HCT116 (cell line): ENCODE measurements at regions not wholly inside any gene's neighbourhood (a gene's known extent, or its start where the extent isn't known, plus 50 kb on each side); places are given as distances from the start of the nearest gene placed in this dataset.

Source experiments
- ATAC-seq: fragments of 200-7000 bp; cut with Tn5 transposase; 2 replicates; pipeline ENCODE4 v1.9.1; 2020; ENCODE audit warnings: mild to moderate bottlenecking, moderate library complexity
- BruUV-seq: library from RNA; stranded (reverse); fragments of 400-500 nt; replicated peaks from 2 replicates; lab custom pipeline; 2021; lab: Mats Ljungman, UMichigan
- CTCF ChIA-PET: fragments of 300-600 bp; sonication (Branson Sonifier 250); formaldehyde crosslinking; loops from one replicate; lab custom pipeline; 2021; ENCODE audit warnings: antibody characterized with exemption; lab: Charles Lee
- POLR2A ChIA-PET: fragments of 300-600, 350-600 bp; sonication (Branson Sonifier 250); formaldehyde crosslinking; loops from one replicate; lab custom pipeline; 2021; ENCODE audit warnings: antibody characterized with exemption; lab: Charles Lee
- RAD21 ChIA-PET, 2 experiments: fragments of 300-600 bp; sonication (Branson Sonifier 250); formaldehyde crosslinking; loops; one replicate each; lab custom pipeline; 2023; ENCODE audit warnings: low total read pairs in 2 of 2; ENCODE audit not compliant: uncharacterized antibody in 2 of 2, unreplicated experiment in 2 of 2, low non-redundant PET in 1 of 2; lab: Charles Lee
- DNase-seq: peaks from one replicate; pipeline ENCODE4 v3.0.0-alpha.2; 2010; ENCODE audit warnings: low read depth, low spot score
- H2AFZ ChIP-seq: fragments of 200-600 bp; shearing (Covaris generic), sonication (generic); 2 replicates; pipeline ENCODE4 v1.6.1; 2017; ENCODE audit warnings: low read depth, mixed run types, mixed read lengths, antibody characterized with exemption, low read length; ENCODE audit not compliant: poor library complexity, severe bottlenecking
- H3K27ac ChIP-seq: 2 replicates; pipeline ENCODE4 v1.5.1; 2012; ENCODE audit warnings: low read depth, low read length
- H3K27me3 ChIP-seq: fragments of 200-600 bp; sonication (generic); 2 replicates; pipeline ENCODE4 v1.6.1; 2016; ENCODE audit warnings: mixed run types, low read length, mixed read lengths; ENCODE audit not compliant: insufficient read depth
- H3K36me3 ChIP-seq, 2 experiments: fragments of 200-500 bp in 1 of 2; fragments of 200-600 bp in 1 of 2; sonication (Bioruptor generic) in 1 of 2; sonication (generic) in 1 of 2; 2 replicates each; pipeline versions ENCODE4 v1.5.1 to v1.6.1; 2014 to 2016; ENCODE audit warnings: low read length in 2 of 2, inconsistent platforms in 1 of 2, mixed read lengths in 1 of 2, mixed run types in 1 of 2; ENCODE audit not compliant: insufficient read depth in 2 of 2, control insufficient read depth in 1 of 2
- H3K4me1 ChIP-seq, 2 experiments: fragments of 200-600 bp in 1 of 2; sonication (generic) in 1 of 2; 2 replicates each; pipeline versions ENCODE4 v1.5.1 to v1.6.1; 2012 to 2017; ENCODE audit warnings: low read length in 2 of 2, inconsistent platforms in 1 of 2, mild to moderate bottlenecking in 1 of 2, mixed read lengths in 1 of 2, mixed run types in 1 of 2, moderate library complexity in 1 of 2; ENCODE audit not compliant: insufficient read depth in 2 of 2, control insufficient read depth in 1 of 2
- H3K4me2 ChIP-seq: fragments of 200-600 bp; sonication (generic); 2 replicates; pipeline ENCODE4 v1.6.1; 2017; ENCODE audit warnings: mixed run types, low read length, mixed read lengths
- H3K4me3 ChIP-seq, 2 experiments: fragments of 200-600 bp in 1 of 2; sonication (generic) in 1 of 2; replicated peaks in 1 of 2; 2 replicates each; pipeline ENCODE4 v1.5.1; 2011 to 2016; ENCODE audit warnings: low read length in 2 of 2, control low read depth in 1 of 2, low read depth in 1 of 2, mild to moderate bottlenecking in 1 of 2, mixed read lengths in 1 of 2, mixed run types in 1 of 2
- H3K79me2 ChIP-seq: fragments of 200-600 bp; sonication (generic); 2 replicates; pipeline ENCODE4 v1.6.1; 2017; ENCODE audit warnings: mild to moderate bottlenecking, mixed run types, low read length, moderate library complexity, mixed read lengths; ENCODE audit not compliant: insufficient read depth
- H3K9ac ChIP-seq: fragments of 200-600 bp; sonication (generic); 2 replicates; pipeline ENCODE4 v1.6.1; 2016; ENCODE audit warnings: low read length, mixed read lengths
- H3K9me2 ChIP-seq: fragments of 200-600 bp; sonication (generic), shearing (Covaris generic); 2 replicates; pipeline ENCODE4 v1.6.1; 2017; ENCODE audit warnings: mixed run types, mild to moderate bottlenecking, moderate library complexity; ENCODE audit not compliant: insufficient read depth
- H3K9me3 ChIP-seq, 2 experiments: fragments of 200-500 bp in 1 of 2; fragments of 200-600 bp in 1 of 2; sonication (Bioruptor generic) in 1 of 2; sonication (generic) in 1 of 2; 2 replicates each; pipeline ENCODE4 v1.6.1; 2014 to 2017; ENCODE audit warnings: low read length in 2 of 2, mixed read lengths in 2 of 2, inconsistent platforms in 1 of 2, low read depth in 1 of 2, mild to moderate bottlenecking in 1 of 2, mixed run types in 1 of 2, moderate library complexity in 1 of 2; ENCODE audit not compliant: control insufficient read depth in 1 of 2, insufficient read depth in 1 of 2
- H4K20me1 ChIP-seq: fragments of 200-600 bp; sonication (generic), shearing (Covaris generic); 2 replicates; pipeline ENCODE4 v1.6.1; 2017; ENCODE audit warnings: mixed run types, mild to moderate bottlenecking, moderate library complexity; ENCODE audit not compliant: insufficient read depth
- ATF3 ChIP-seq: IDR thresholded peaks from 2 replicates; pipeline ENCODE4 v1.6.1; 2012
- EGR1 ChIP-seq: IDR thresholded peaks from 2 replicates; pipeline ENCODE4 v1.6.1; 2012; ENCODE audit warnings: low read depth
- ELF1 ChIP-seq: IDR thresholded peaks from 2 replicates; pipeline ENCODE4 v1.6.1; 2012; ENCODE audit warnings: low read depth, borderline replicate concordance
- EZH2 ChIP-seq: fragments of 200-600 bp; sonication (generic); IDR thresholded peaks from 2 replicates; pipeline ENCODE4 v1.6.1; 2017; ENCODE audit warnings: antibody characterized with exemption, mixed run types
- EZH2phosphoT487 ChIP-seq: fragments of 200-600 bp; IDR thresholded peaks from 2 replicates; pipeline ENCODE4 v1.6.1; 2018; ENCODE audit warnings: antibody characterized with exemption, borderline replicate concordance
- FOSL1 ChIP-seq: IDR thresholded peaks from 2 replicates; pipeline ENCODE4 v1.6.1; 2012; ENCODE audit warnings: low read depth
- MAX ChIP-seq: IDR thresholded peaks from 2 replicates; pipeline ENCODE4 v1.6.1; 2012
- POLR2A ChIP-seq: IDR thresholded peaks from 2 replicates; pipeline ENCODE4 v1.7.0; 2011; ENCODE audit warnings: borderline replicate concordance; ENCODE audit not compliant: insufficient read depth, insufficient read length; ENCODE audit errors: extremely low read depth
- POLR2AphosphoS5 ChIP-seq: IDR thresholded peaks from 2 replicates; pipeline ENCODE4 v1.6.1; 2011; ENCODE audit warnings: mild to moderate bottlenecking, low read depth, low read length, moderate library complexity
- RAD21 ChIP-seq: IDR thresholded peaks from 2 replicates; pipeline ENCODE4 v1.6.1; 2012; ENCODE audit warnings: low read depth, mild to moderate bottlenecking
- REST ChIP-seq: IDR thresholded peaks from 2 replicates; pipeline ENCODE4 v1.6.1; 2012; ENCODE audit warnings: low read depth
- SIN3A ChIP-seq: IDR thresholded peaks from 2 replicates; pipeline ENCODE4 v1.6.1; 2012; ENCODE audit warnings: low read depth
- SP1 ChIP-seq: IDR thresholded peaks from 2 replicates; pipeline ENCODE4 v1.6.1; 2012; ENCODE audit warnings: low read depth
- SRF ChIP-seq: IDR thresholded peaks from 2 replicates; pipeline ENCODE4 v1.6.1; 2012; ENCODE audit warnings: low read depth
- ZBTB33 ChIP-seq: IDR thresholded peaks from 2 replicates; pipeline ENCODE4 v1.6.1; 2011; ENCODE audit warnings: mild to moderate bottlenecking, low read length, moderate library complexity; ENCODE audit not compliant: insufficient replicate concordance; ENCODE audit errors: extremely low read depth
- intact Hi-C: fragments of 100-400 bp; cut with micrococcal nuclease; formaldehyde crosslinking; loops from 2 replicates; pipeline ENCODE4 v1.10.0; 2022

GRCh38 chr5:143641549-143642355, 170.2 kb upstream of the HMHB1 start:
- Histone ChIP-seq H3K9ac (no peak overlapping the region), H3K79me2 (no peaks in the 10 kb centered on the region), H3K9me2 (no peaks in the 10 kb centered on the region), H3K27me3 (no peaks in the 10 kb centered on the region), H4K20me1 (no peaks in the 10 kb centered on the region), H3K4me2 (no peak overlapping the region), H2AFZ (no peak overlapping the region), H3K4me3 (no peak overlapping the region), H3K36me3 (no peaks in the 10 kb centered on the region), H3K27ac (no peak overlapping the region), H3K4me1 (no peaks in the 10 kb centered on the region), H3K9me3 (no peaks in the 10 kb centered on the region)
- DNase-seq (no peak), ATAC-seq (no peak)
- TF ChIP-seq MAX (no peak), REST (no peak), SP1 (no peak), RAD21 (no peak), FOSL1 (no peak), POLR2AphosphoS5 (no peak), EZH2phosphoT487 (no peak), EGR1 (no peak), ZBTB33 (no peak), SRF (no peak), ELF1 (no peak), ATF3 (no peak), SIN3A (no peak), POLR2A (no peak), EZH2 (no peak)
- intact Hi-C loops = no loop called here
- ChIA-PET RAD21 (no interaction called here), POLR2A (no interaction called here), CTCF (no interaction called here)
- no TSS peak for BruUV-seq
